ENCODE measurements at regions not wholly inside any gene's neighbourhood (a gene's known extent, or its start where the extent isn't known, plus 50 kb on each side); places are given as distances from the start of the nearest gene placed in this dataset.

GRCh38 chr14:76948976-76949375, 79.5 kb downstream of the IRF2BPL start:
- no peak for DNase-seq (ENCODE audit: low spot score)

GRCh38 chr14:76948213-76948947, 80.1 kb downstream of the IRF2BPL start:
- DNase-seq (ENCODE audit: low spot score), result no peak

GRCh38 chr14:76947838-76948184, 80.7 kb downstream of the IRF2BPL start:
- DNase-seq (ENCODE audit: low spot score), result no peak

GRCh38 chr14:76947078-76947837, 81.2 kb downstream of the IRF2BPL start:
- DNase-seq (ENCODE audit: low spot score), result peak; percentile 78

- DNase-seq (ENCODE audit: low spot score), result no peak
These were observed 81.8 kb downstream of the IRF2BPL start for GRCh38 chr14:76946753-76947077.

GRCh38 chr14:76943072-76943471, 85.4 kb downstream of the IRF2BPL start:
- DNase-seq (ENCODE audit: low spot score), result no peak

GRCh38 chr14:76941946-76942805, 86.3 kb downstream of the IRF2BPL start:
- DNase-seq (ENCODE audit: low spot score), result no peak

GRCh38 chr14:76941544-76941943, 87.0 kb downstream of the IRF2BPL start:
- DNase-seq (ENCODE audit: low spot score), result no peak

GRCh38 chr14:76940021-76940760, 88.3 kb downstream of the IRF2BPL start:
- no peak for DNase-seq (ENCODE audit: low spot score)

GRCh38 chr14:76939015-76939742, 89.3 kb downstream of the IRF2BPL start:
- DNase-seq (ENCODE audit: low spot score), result no peak

GRCh38 chr14:76938092-76938500, 90.4 kb downstream of the IRF2BPL start:
- DNase-seq (ENCODE audit: low spot score), result no peak

GRCh38 chr14:76937181-76938091, 91.1 kb downstream of the IRF2BPL start:
- DNase-seq (ENCODE audit: low spot score), result no peak

GRCh38 chr14:76936483-76936882, 92.0 kb downstream of the IRF2BPL start:
- no peak for DNase-seq (ENCODE audit: low spot score)

GRCh38 chr14:76933515-76933914, 95.0 kb downstream of the IRF2BPL start:
- no peak for DNase-seq (ENCODE audit: low spot score)

- no peak for DNase-seq (ENCODE audit: low spot score)
These were observed 96.7 kb downstream of the IRF2BPL start for GRCh38 chr14:76931631-76932402.

- DNase-seq (ENCODE audit: low spot score), result no peak
These were observed 98.0 kb downstream of the IRF2BPL start for GRCh38 chr14:76930549-76930948.

- no peak for DNase-seq (ENCODE audit: low spot score)
These were observed 98.6 kb downstream of the IRF2BPL start for GRCh38 chr14:76929927-76930326.

- DNase-seq (ENCODE audit: low spot score), result no peak
These were observed 100.4 kb downstream of the IRF2BPL start for GRCh38 chr14:76927971-76928700.
